Neural cell (in vitro differentiated cells): ENCODE measurements at regions not wholly inside any gene's neighbourhood (a gene's known extent, or its start where the extent isn't known, plus 50 kb on each side); places are given as distances from the start of the nearest gene placed in this dataset.

Experiments used
- CTCF ChIP-seq: fragments of 450-650 bp; IDR thresholded peaks from 2 replicates; pipeline ENCODE4 v1.5.1; 2014; ENCODE audit warnings: antibody characterized with exemption, mild to moderate bottlenecking, moderate library complexity; ENCODE audit not compliant: poor library complexity, severe bottlenecking
- EP300 ChIP-seq: fragments of 450-650 bp; conservative IDR thresholded peaks from 2 replicates; pipeline ENCODE4 v1.6.1; 2014; ENCODE audit warnings: antibody characterized with exemption, mild to moderate bottlenecking, moderate library complexity; ENCODE audit not compliant: poor library complexity, severe bottlenecking
- MXI1 ChIP-seq: fragments of 450-650 bp; conservative IDR thresholded peaks from 2 replicates; pipeline ENCODE4 v1.6.1; 2014; ENCODE audit warnings: antibody characterized with exemption, mild to moderate bottlenecking; ENCODE audit not compliant: poor library complexity, severe bottlenecking
- RAD21 ChIP-seq: fragments of 450-650 bp; conservative IDR thresholded peaks from 2 replicates; pipeline ENCODE4 v1.6.1; 2014; ENCODE audit warnings: antibody characterized with exemption, mild to moderate bottlenecking, moderate library complexity

GRCh38 chr5:125274938-125275724 lies 528.7 kb upstream of the ZNF608 start:
- TF ChIP-seq CTCF (no peak), MXI1 (no peak), EP300 (peak; percentile 80), RAD21 (peak; percentile 34)
